Natural killer cell (primary cell): ENCODE measurements at regions not wholly inside any gene's neighbourhood (a gene's known extent, or its start where the extent isn't known, plus 50 kb on each side); places are given as distances from the start of the nearest gene placed in this dataset.

ENCODE experiments used
- ATAC-seq, 3 donors: fragments of 150-1000 bp in 2 of 3; fragments of 200-7000 bp in 1 of 3; cut with Tn5 transposase; 1 replicate in 1 of 3; 2 replicates in 2 of 3; pipeline ENCODE4 v1.10.0; 2021; ENCODE audit warnings: mild to moderate bottlenecking in 2 of 3, moderate library complexity in 2 of 3
- DNase-seq, 2 donors: peaks; one replicate each; pipeline versions ENCODE4 v3.0.0 to v3.0.0-alpha.2; 2013 to 2021; ENCODE audit warnings: mixed read lengths in 1 of 2
- H3K27ac ChIP-seq: one replicate; pipeline ENCODE4 v1.5.1; 2013; ENCODE audit warnings: mild to moderate bottlenecking, low read length
- H3K27me3 ChIP-seq: one replicate; pipeline ENCODE4 v1.6.1; 2013; ENCODE audit warnings: low read length; ENCODE audit not compliant: control insufficient read depth, insufficient read depth
- H3K36me3 ChIP-seq: one replicate; pipeline ENCODE4 v1.6.1; 2013; ENCODE audit warnings: low read length; ENCODE audit not compliant: control insufficient read depth, insufficient read depth
- H3K4me1 ChIP-seq: one replicate; pipeline ENCODE4 v1.6.1; 2013; ENCODE audit warnings: low read length; ENCODE audit not compliant: control insufficient read depth, insufficient read depth
- H3K4me3 ChIP-seq: one replicate; pipeline ENCODE4 v1.5.1; 2013; ENCODE audit warnings: low read length
- H3K9me3 ChIP-seq: one replicate; pipeline ENCODE4 v1.6.1; 2013; ENCODE audit warnings: low read length; ENCODE audit not compliant: control insufficient read depth, insufficient read depth
- H3K27ac Mint-ChIP-seq, 2 donors: one replicate each; pipeline ENCODE4 v1.8.0; 2022; ENCODE audit warnings: mild to moderate bottlenecking in 2 of 2, mixed read lengths in 2 of 2, moderate library complexity in 1 of 2
- H3K27me3 Mint-ChIP-seq, 2 donors: one replicate each; pipeline ENCODE4 v1.8.0; 2022; ENCODE audit warnings: low read depth in 2 of 2, mixed read lengths in 2 of 2
- H3K36me3 Mint-ChIP-seq: one replicate; pipeline ENCODE4 v1.8.0; 2022; ENCODE audit warnings: mixed read lengths
- H3K4me1 Mint-ChIP-seq, 2 donors: one replicate each; pipeline ENCODE4 v1.8.0; 2022; ENCODE audit warnings: mixed read lengths in 2 of 2
- H3K4me3 Mint-ChIP-seq: one replicate; pipeline ENCODE4 v1.8.0; 2022; ENCODE audit warnings: mild to moderate bottlenecking, moderate library complexity, mixed read lengths
- H3K9me3 Mint-ChIP-seq, 2 donors: one replicate each; pipeline ENCODE4 v1.8.0; 2022; ENCODE audit warnings: mixed read lengths in 2 of 2
- WGBS: methylation state at CpG from one replicate; pipeline ENCODE4 v1.1.7; 2013; ENCODE audit warnings: missing lambda C conversion rate; ENCODE audit not compliant: insufficient coverage; 5-methylcytosine and 5-hydroxymethylcytosine counted together
- intact Hi-C: fragments of 100-400 bp; cut with micrococcal nuclease; formaldehyde crosslinking; loops from one replicate; pipeline ENCODE4 v1.14.2; 2022
- TF ChIP-seq, protein P1 (sequence below): fragments of 200-600 bp; IDR thresholded peaks from one replicate; pipeline ENCODE4 v1.8.0; 2022; ENCODE audit warnings: antibody characterized with exemption

DNA sequence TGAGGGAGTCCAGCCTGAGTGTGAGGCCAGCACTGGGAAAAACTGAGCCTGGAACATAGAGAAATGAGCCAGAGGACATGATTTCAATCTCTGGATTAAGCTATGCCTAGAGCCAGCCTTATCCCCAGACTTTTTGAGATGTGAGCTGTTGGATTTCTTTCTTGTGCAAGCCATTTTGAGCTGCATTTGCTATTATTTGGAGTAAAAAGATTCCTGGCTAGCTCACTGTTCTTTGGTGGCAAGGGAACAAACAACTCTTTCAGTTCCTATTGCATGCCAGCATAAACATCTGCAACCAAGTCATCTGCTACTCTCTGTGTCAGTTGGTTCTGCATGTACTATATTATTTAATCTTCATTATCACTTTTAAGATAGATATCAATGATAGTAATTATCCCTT is 70.1 kb upstream of the MAN2A1 start:
- Mint-ChIP-seq H3K4me1 (no peaks in the 10 kb centered on the region), H3K36me3 (no peaks in the 10 kb centered on the region), H3K4me3 (no peak overlapping the region)

DNA sequence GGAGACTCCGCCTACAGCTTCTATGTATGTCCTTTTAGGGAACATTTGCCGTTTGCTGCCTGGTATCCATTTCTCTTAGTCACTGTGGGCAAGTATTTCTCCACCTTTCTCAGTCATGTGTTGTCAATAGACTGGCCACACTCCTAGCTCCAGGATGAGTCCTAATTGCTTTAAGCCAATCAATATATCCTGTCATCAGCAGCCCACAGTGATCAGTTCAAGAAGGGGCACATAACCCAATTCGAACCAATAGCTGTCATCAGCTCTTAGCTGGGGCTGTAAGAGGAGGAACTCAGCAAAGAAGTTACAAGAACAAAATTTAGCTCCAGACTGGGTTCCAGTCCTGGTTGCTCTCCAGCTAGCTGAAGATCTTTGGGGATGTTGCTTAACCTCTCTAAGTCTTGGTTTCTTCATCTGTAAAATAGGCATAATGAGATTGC is 70.7 kb upstream of the MAN2A1 start:
- intact Hi-C loops: no loop called here
- no peak overlapping the region for H3K27ac Mint-ChIP-seq
- H3K36me3 ChIP-seq: no peaks in the 10 kb centered on the region
- DNase-seq (no peak), ATAC-seq (peak in 1 of 3 donors; percentile 37)
- H3K4me3 Mint-ChIP-seq: no peak overlapping the region
- TF ChIP-seq, protein P1, sequence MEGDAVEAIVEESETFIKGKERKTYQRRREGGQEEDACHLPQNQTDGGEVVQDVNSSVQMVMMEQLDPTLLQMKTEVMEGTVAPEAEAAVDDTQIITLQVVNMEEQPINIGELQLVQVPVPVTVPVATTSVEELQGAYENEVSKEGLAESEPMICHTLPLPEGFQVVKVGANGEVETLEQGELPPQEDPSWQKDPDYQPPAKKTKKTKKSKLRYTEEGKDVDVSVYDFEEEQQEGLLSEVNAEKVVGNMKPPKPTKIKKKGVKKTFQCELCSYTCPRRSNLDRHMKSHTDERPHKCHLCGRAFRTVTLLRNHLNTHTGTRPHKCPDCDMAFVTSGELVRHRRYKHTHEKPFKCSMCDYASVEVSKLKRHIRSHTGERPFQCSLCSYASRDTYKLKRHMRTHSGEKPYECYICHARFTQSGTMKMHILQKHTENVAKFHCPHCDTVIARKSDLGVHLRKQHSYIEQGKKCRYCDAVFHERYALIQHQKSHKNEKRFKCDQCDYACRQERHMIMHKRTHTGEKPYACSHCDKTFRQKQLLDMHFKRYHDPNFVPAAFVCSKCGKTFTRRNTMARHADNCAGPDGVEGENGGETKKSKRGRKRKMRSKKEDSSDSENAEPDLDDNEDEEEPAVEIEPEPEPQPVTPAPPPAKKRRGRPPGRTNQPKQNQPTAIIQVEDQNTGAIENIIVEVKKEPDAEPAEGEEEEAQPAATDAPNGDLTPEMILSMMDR: no peak
- whole genome bisulfite sequencing: 55% methylated on average over 3 of the region's 3 CpGs
- no peaks in the 10 kb centered on the region for H3K27me3 ChIP-seq
- no peaks in the 10 kb centered on the region for H3K9me3 ChIP-seq
- no peaks in the 10 kb centered on the region for H3K4me1 Mint-ChIP-seq
- no peaks in the 10 kb centered on the region for H3K9me3 Mint-ChIP-seq
- no peaks in the 10 kb centered on the region for H3K36me3 Mint-ChIP-seq
- H3K27ac ChIP-seq: no peak overlapping the region
- no peak overlapping the region for H3K4me3 ChIP-seq
- H3K4me1 ChIP-seq: no peaks in the 10 kb centered on the region
- peaks cover 0 to 2% of the 10 kb centered on the region in 2 donors for H3K27me3 Mint-ChIP-seq

More for the DNA sequence above, 70.1 kb upstream of the MAN2A1 start:
- Mint-ChIP-seq H3K27me3 (peaks cover 0 to 2% of the 10 kb centered on the region in 2 donors), H3K9me3 (no peaks in the 10 kb centered on the region), H3K27ac (no peak overlapping the region)
- TF ChIP-seq, protein P1: no peak
- Histone ChIP-seq H3K27ac (no peak overlapping the region), H3K27me3 (no peaks in the 10 kb centered on the region), H3K4me3 (no peak overlapping the region), H3K36me3 (no peaks in the 10 kb centered on the region), H3K9me3 (no peaks in the 10 kb centered on the region), H3K4me1 (no peaks in the 10 kb centered on the region)
- ATAC-seq (no peak), DNase-seq (no peak)
- intact Hi-C loops: no loop called here

DNA sequence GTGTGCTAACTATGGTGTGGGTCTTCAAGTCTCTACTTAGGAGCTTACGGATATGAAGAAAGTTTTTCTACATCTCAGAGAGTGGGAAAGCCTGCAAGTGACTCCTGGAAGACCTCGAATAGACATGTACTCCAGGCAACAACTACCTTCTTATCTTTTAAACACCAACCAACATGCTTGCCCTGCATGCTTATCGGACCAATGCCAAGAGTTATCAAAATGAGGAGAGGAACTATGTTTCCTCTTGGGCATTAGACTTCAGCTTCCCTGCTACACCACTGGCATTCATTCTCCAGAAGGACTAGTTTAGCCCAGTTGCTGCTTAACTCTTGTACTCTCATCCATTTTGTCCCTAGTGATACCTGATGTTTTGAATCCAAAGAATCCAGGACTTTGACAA is 74.7 kb upstream of the MAN2A1 start:
- Mint-ChIP-seq H3K4me1 (no peaks in the 10 kb centered on the region), H3K4me3 (no peak overlapping the region), H3K27ac (no peak overlapping the region), H3K27me3 (peaks cover 0 to 4% of the 10 kb centered on the region in 2 donors), H3K36me3 (no peaks in the 10 kb centered on the region), H3K9me3 (peaks cover 0 to 2% of the 10 kb centered on the region in 2 donors)
- no peaks in the 10 kb centered on the region for H3K36me3 ChIP-seq
- no peaks in the 10 kb centered on the region for H3K27me3 ChIP-seq
- H3K27ac ChIP-seq: no peak overlapping the region
- no peaks in the 10 kb centered on the region for H3K4me1 ChIP-seq
- no peaks in the 10 kb centered on the region for H3K9me3 ChIP-seq
- ATAC-seq (no peak), DNase-seq (no peak)
- TF ChIP-seq, protein P1: no peak
- 63% methylated on average over 3 of the region's 3 CpGs for WGBS
- intact Hi-C loops: no loop called here
- no peak overlapping the region for H3K4me3 ChIP-seq

DNA sequence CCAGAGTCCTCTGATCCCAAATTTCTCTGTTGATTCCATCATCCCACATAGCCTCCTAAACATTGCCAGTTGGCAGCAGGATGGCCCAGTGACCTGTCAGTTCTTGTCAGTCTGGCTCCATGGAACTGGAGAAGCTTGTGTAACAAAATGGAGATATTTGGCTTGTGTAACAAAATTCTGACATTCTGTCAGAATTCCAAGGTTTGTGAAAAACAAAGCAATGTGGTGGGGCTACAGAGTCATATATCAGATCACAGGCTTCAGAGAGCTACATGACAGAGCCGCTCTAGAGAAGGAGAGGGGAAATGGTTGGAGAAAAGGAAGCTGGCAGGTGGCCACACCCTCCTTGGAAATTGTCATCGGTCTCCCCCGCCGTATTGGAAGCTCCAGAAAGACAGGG is 75.4 kb upstream of the MAN2A1 start:
- no peaks in the 10 kb centered on the region for H3K36me3 Mint-ChIP-seq
- Histone ChIP-seq H3K27ac (no peak overlapping the region), H3K27me3 (no peaks in the 10 kb centered on the region), H3K9me3 (no peaks in the 10 kb centered on the region), H3K36me3 (no peaks in the 10 kb centered on the region), H3K4me1 (no peaks in the 10 kb centered on the region), H3K4me3 (no peak overlapping the region)
- peaks cover 0 to 2% of the 10 kb centered on the region in 2 donors for H3K9me3 Mint-ChIP-seq
- peaks cover 0 to 4% of the 10 kb centered on the region in 2 donors for H3K27me3 Mint-ChIP-seq
- intact Hi-C loops: no loop called here
- no peak overlapping the region for H3K27ac Mint-ChIP-seq
- ATAC-seq (no peak), DNase-seq (no peak)
- TF ChIP-seq, protein P1: no peak
- no peak overlapping the region for H3K4me3 Mint-ChIP-seq
- WGBS: 90% methylated on average over 1 of the region's 4 CpGs
- H3K4me1 Mint-ChIP-seq: no peaks in the 10 kb centered on the region
